ENCODE measurements at regions not wholly inside any gene's neighbourhood (a gene's known extent, or its start where the extent isn't known, plus 50 kb on each side); places are given as distances from the start of the nearest gene placed in this dataset.
"Not testable (repeated sequence)": the region's sequence is repeated elsewhere in the genome, so short reads cannot be mapped to it uniquely, and the experiment has no call there.

- TF ChIP-seq RNF2 (IDR thresholded peaks at IDR 0.05; ENCODE audit: borderline replicate concordance, low read depth, low read length, missing control alignments, poor library complexity, severe bottlenecking): no peak
- TF ChIP-seq CREB1 (IDR thresholded peaks at IDR 0.05): no peak
Observed at GRCh38 chr2:16416651-16417050, 249.0 kb downstream of the CYRIA start (continued).

DNA sequence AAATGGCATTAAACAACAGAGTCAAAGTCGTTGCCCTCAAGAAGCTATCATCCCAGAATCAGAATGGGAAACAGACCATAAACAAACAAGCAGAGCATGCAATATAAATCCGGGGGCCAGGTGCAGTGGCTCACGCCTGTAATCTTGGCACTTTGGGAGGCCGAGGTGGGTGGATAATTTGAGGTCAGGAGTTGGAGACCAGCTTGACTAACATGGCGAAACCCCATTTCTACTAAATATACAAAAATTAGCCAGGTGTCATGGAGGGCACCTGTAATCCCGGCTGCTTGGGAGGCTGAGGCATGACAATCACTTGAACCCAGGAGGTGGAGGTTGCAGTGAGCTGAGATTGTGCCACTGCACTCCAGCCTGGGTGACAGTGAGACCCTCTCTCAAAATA is 249.8 kb downstream of the CYRIA start:
- H3K23ac ChIP-seq (ENCODE audit: insufficient read length); H3K27me3 ChIP-seq (replicated peaks in 1 of 4; ENCODE audit: control insufficient read depth in 3 of 4, extremely low read depth in 1 of 4, insufficient read depth in 3 of 4, low read length in 3 of 4); DNase-seq (ENCODE audit: low read depth in 1 of 2, low spot score in 2 of 2); H3K36me3 ChIP-seq (ENCODE audit: control insufficient read depth in 2 of 4, insufficient read depth in 4 of 4, low read length in 3 of 4); H2BK5ac ChIP-seq (ENCODE audit: low read depth, low read length); H3K14ac ChIP-seq (ENCODE audit: insufficient read length); H2AFZ ChIP-seq (ENCODE audit: low read length); H3K9ac ChIP-seq (replicated peaks in 1 of 4; ENCODE audit: extremely low read depth in 1 of 4, low read depth in 3 of 4, low read length in 3 of 4); H3K4me2 ChIP-seq (ENCODE audit: insufficient read depth in 1 of 2, low read depth in 2 of 2, low read length in 2 of 2); H2BK20ac ChIP-seq (ENCODE audit: low read length); H3K79me1 ChIP-seq (ENCODE audit: low read depth, low read length); FAIRE-seq; POLR2A ChIA-PET (ENCODE audit: partially characterized antibody); H2AK5ac ChIP-seq (ENCODE audit: low read depth, low read length); H2BK120ac ChIP-seq (replicated peaks; ENCODE audit: low read depth, low read length); H3K9me3 ChIP-seq (ENCODE audit: insufficient read depth in 2 of 2, low read depth in 1 of 2, low read length in 1 of 2); H4K8ac ChIP-seq (ENCODE audit: extremely low read depth, insufficient read depth, low read length); H3K23me2 ChIP-seq (ENCODE audit: low read depth, low read length); H2BK15ac ChIP-seq (ENCODE audit: low read length); H3K56ac ChIP-seq (replicated peaks; ENCODE audit: insufficient read length, low read depth, low read length); H3K79me2 ChIP-seq (ENCODE audit: control insufficient read depth in 1 of 2, insufficient read depth in 2 of 2, low read length in 2 of 2); H3K18ac ChIP-seq (ENCODE audit: extremely low read depth, low read length); H3K4ac ChIP-seq (replicated peaks; ENCODE audit: insufficient read length, low read depth, low read length); H3K4me1 ChIP-seq (replicated peaks in 1 of 4; ENCODE audit: control insufficient read depth in 3 of 4, insufficient read depth in 4 of 4, low read length in 3 of 4); H4K20me1 ChIP-seq (replicated peaks in 1 of 2; ENCODE audit: control insufficient read depth in 1 of 2, insufficient read depth in 2 of 2, low read length in 2 of 2); H4K5ac ChIP-seq (ENCODE audit: insufficient read length, low read depth, low read length); H3K27ac ChIP-seq (ENCODE audit: low read depth, low read length); H3K4me3 ChIP-seq (ENCODE audit: extremely low read depth in 1 of 4, insufficient read depth in 2 of 4, low read depth in 3 of 4, low read length in 4 of 4); H2BK12ac ChIP-seq (ENCODE audit: low read depth, low read length); H4K91ac ChIP-seq (replicated peaks; ENCODE audit: insufficient read length, low read length): not testable (repeated sequence)
- 90% methylated on average over 6 of the region's 6 CpGs; no CpG with 5 or more reads in 1 of the 2 experiments for WGBS, 2 experiments (ENCODE audit: extremely low coverage in 1 of 2, insufficient coverage in 1 of 2, insufficient read length in 1 of 2, insufficient replicate concordance in 2 of 2, low coverage in 1 of 2, low lambda C conversion rate in 2 of 2, missing lambda C conversion rate in 1 of 2)
- CTCF ChIA-PET (ENCODE audit: partially characterized antibody): interaction anchor here (1.4 to 1.8 kb wide), 2 partner anchors 10 to 476 kb away, joined by 3 to 4 read pairs; no protein-coding TSS in a partner anchor

All from H1 (cell line).